PC-3 (cell line): ENCODE measurements at regions not wholly inside any gene's neighbourhood (a gene's known extent, or its start where the extent isn't known, plus 50 kb on each side); places are given as distances from the start of the nearest gene placed in this dataset.

ENCODE experiments used
- CTCF ChIP-seq: fragments of 300-600 bp; sonication (generic); conservative IDR thresholded peaks from 2 replicates; pipeline ENCODE4 v1.5.1; 2017; ENCODE audit warnings: antibody characterized with exemption, low read depth, mild to moderate bottlenecking, low read length
- EZH2phosphoT487 ChIP-seq: fragments of 300-600 bp; sonication (generic); IDR thresholded peaks from 2 replicates; pipeline ENCODE4 v1.6.1; 2018; ENCODE audit warnings: mild to moderate bottlenecking, antibody characterized with exemption, low read length, borderline replicate concordance

- TF ChIP-seq EZH2phosphoT487 (no peak), CTCF (no peak)
Measured at GRCh38 chr10:36236341-36236740, 594.2 kb upstream of the FZD8 start.
